ENCODE measurements at regions not wholly inside any gene's neighbourhood (a gene's known extent, or its start where the extent isn't known, plus 50 kb on each side); places are given as distances from the start of the nearest gene placed in this dataset.
"Not testable (repeated sequence)": the region's sequence is repeated elsewhere in the genome, so short reads cannot be mapped to it uniquely, and the experiment has no call there.

DNA sequence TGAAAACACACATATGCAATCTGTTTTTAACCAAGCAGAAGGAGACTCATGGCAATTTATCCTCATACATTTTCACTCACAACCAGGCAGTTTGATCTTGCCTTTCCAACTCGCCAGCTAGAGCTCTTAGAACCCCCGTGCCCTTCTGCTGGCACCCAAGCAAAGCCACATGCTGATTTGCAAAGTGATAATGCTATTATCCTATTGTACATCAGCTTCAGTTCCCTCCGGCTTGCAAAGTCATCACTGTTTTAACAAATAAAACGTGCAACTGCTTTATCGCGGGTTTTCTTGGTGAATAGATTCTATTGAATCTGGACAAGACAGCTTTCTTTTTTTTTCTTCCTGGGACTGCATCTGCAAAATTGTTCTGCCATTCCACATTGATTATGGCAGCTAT, 314.6 kb downstream of the LNPK start:
- no peak for DNase-seq (ENCODE audit: low read depth, low spot score)

DNA sequence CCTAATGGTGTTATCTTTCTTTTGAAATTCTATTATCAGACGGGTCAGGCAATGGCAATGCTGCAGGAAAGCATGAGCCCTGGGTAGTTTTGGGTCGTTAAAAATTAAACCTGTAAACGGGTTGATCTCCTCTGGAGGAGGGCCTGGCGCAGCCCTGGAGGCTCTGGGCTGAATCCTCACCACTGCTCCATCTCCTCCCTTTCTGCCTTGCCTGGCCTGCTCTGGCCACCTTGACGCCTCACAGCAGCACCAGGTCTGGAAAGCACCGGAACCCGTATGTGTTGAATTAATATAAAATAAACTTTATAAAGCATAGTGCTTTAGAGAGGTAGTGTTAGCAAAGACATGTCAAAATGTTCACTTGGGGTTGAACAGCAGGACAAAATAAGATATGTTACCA, 316.1 kb downstream of the LNPK start:
- no peak for DNase-seq (ENCODE audit: low read depth, low spot score)

DNA sequence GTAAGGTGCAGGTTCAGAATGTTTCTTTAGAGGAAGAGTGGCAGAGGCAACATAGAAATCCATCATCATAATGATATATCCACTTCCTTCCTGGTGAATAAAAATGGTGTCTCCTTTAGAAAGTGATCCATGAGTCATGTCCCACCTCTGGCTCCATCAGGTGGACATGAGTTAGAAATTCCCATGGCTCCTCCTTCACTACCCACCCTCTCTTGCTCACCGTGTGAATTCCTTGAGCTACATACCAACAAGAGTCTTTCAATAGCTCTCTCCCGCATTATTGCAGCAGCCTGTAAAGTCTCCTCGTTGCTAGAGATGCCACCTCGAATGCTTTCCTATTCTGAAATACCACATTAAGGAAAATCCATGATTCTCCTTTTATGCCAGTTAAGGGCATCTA, 317.6 kb downstream of the LNPK start:
- no peak for DNase-seq (ENCODE audit: low read depth, low spot score)

DNA sequence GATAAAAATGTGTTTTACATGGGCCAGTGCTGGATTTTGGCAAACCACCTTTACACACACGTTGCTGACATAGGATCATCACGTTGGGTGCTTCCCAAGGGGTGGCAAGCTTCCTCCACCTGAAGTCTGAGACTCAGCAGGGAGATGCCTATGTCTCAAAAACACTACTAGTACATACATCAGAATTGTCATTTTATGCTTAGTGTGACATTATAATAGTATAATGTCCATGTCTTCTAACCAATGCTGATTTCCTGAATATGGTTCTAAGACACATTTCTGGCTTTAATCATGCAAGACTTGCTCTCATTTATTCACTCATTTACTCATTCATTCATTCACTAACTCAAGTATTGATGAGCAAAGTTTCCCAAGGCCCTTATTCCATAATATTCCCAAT, 322.3 kb downstream of the LNPK start:
- no peak for DNase-seq (ENCODE audit: low read depth, low spot score)

DNA sequence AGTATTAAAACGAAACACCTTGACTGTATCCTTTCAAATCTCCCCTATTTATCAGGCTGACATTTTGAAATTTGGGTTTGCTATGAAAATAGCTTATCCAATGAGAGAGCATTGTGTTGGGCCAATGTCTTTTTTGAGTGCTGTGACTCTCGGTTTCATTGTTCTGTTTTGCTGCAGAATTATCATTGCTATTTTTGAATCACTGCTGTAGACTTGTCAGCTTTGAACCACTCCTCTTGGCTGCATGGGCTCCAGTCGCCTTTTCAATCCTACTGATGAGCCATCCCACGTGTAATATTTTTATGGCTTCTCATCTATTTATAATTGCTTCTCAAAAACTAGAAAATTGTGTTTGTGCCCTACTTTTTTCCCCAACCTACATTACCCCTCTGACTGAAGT, 322.8 kb downstream of the LNPK start:
- DNase-seq (ENCODE audit: low read depth, low spot score) = no peak

DNA sequence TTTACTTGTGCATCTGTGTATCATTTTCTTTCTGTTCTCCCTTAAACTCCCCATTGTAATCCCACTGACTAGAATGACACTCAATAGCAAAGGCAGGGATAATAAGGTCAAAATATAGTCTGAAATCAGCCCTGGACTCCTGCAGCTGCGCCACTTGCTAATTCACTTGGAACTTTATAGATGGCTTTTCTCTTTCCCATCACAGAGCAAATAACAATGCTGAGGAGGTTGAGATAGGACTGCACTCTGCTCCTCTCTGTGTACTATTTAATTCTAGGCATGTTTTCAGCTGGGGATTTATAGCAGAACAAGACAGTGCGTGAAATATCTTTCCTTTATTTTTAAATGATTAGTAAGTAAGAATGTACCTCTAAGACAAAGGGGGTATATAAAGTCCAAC, 324.2 kb downstream of the LNPK start:
- no peak for DNase-seq (ENCODE audit: low read depth, low spot score)

DNA sequence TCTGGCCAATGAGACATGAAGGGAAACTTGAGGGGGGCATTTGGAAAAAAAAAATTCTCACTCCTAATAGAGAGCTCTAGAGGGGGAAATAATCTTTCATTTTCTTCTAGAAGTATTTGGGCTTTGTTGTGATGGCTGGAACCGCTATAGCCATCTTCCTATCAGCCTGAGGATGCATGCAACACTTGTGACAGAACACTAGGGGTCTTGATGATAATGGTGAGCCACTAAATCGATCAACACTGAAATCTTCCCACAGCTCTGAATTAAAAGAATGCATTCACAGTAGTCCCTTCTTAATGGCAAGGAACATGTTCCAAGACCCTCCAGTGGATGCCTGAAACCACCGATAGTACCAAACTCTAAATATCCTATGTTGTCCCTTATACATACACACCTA, 325.3 kb downstream of the LNPK start:
- DNase-seq (ENCODE audit: low read depth, low spot score) = no peak

DNA sequence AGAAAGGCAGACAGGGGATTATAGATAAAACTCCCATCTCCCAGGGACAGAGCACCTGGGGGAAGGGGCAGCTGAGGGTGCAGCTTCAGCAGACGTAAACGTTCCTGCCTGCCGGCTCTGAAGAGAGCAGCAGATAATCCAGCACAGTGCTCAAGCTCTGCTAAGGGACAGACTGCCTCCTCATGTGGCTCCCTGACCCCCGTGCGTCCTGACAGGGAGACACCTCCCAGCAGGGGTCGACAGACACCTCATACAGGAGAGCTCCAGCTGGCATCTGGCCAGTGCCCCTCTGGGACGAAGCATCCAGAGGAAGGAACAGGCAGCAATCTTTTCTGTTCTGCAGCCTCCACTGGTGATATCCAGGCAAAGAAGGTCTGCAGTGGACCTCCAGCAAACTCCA, 333.3 kb downstream of the LNPK start:
- not testable (repeated sequence) for DNase-seq (ENCODE audit: low read depth, low spot score)

DNA sequence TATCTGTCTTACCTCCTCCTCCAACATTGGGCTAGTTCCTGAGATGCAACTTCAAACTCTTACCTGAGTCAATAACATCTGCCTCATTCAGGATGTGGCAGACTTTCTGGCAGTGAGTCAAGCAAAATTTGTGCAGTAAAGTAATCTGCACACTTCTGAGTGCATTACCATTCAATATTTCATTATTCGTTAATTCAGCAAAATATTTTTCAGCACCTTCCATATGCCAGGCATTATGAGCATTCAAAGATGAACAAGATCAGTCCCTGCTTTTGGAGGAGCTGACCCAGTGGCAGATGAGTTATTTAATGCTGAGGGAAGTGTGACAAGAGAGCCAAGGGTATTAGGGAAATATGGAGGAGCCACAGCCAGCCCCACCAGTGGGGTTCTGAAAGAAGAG, 339.7 kb downstream of the LNPK start:
- no peak for DNase-seq (ENCODE audit: low read depth, low spot score)

DNA sequence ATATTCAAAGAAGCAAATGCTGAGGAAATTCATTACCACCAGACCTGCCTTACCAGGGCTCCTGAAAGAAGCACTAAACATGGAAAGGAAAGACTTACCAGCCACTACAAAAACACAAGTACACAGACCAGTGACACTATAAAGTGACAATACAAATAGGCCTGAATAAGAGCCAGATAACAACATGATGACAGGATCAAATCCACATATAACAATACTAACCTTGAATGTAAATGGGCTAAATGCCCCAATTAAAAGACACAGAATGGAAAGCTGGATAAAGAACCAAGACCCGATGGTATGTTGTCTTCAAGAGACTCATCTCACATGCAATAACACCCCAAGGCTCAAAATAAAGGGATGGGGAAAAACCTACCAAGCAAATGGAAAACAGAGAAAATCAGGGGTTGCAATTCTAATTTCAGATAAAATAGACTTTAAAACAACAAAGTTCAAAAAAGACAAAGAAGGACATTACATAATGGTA, 353.4 kb downstream of the LNPK start:
- DNase-seq (ENCODE audit: low read depth, low spot score) = no peak

DNA sequence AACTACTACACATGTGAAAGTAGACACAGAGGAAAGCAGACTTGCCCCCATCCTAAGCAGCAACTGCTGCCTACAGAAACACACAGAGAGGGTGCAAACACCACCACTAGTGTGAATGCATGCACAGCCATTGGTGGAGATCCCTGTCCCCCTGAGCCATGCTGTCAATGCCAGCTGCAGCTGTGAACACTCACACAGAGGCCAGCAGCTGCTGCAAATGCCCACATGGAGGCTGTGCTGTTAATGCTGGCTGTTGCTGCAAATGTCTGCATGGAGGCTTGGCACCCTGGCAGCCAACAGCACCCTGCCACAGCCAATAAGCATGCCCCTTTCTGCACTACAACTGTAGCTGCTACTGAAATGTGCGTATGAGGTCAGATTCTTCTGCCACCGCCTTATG, 355.0 kb downstream of the LNPK start:
- DNase-seq (ENCODE audit: low read depth, low spot score) = no peak

DNA sequence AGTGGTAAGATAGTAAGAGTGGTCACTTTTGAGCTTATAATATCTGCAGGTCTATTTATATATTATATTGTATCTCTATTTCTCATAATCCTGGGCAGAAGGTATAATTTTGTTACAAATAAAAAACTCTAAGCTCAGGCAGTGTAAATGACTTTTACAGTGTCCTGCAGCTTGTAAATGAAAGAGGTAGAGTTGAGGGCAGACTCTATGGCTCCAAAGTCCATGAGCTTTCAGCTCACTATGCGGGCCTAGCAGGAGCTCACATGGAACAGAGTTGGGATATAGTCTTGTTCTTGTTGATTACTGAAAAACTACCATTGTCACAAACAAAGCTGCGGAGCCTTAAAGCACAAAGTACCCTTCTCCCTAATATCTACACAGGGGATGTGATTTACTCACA, 361.4 kb downstream of the LNPK start:
- no peak for DNase-seq (ENCODE audit: low read depth, low spot score)

DNA sequence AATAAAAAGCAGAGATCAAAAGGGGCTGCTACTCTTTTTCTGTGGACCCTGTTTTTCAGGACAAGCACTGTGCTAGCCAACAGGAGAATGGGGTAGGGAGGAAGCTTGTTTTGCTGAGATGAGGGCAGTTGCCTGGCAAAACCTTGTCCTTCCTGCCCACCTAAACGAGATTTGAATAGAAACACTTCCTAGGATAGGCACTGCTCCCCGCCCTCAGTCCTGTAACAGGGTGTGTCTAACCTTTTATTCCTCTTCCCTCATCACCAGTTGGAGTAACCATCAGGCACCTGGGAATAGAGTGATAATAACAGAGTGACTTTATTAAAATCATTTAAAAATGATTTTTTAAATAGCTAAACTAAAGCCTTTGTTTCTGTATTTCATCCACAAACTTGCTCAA, 368.8 kb downstream of the LNPK start:
- DNase-seq (ENCODE audit: low read depth, low spot score) = no peak

DNA sequence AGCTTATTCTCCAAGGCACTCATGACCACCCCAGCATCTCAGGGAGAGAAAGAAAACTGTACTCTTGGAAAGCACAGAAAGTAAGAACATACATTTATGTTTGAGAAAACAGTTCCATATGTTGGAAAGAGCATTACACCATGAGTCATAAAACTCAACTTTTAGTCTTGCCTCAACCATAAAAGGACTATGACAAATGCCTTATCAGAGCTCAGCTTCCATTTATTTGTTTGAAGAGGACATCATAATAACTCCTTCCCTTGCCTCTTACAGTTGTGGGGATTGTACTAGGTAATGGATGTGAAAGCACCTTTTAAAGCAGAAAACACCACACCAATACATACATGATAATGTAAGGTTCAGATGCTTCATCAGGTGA, 370.8 kb downstream of the LNPK start:
- no peak for DNase-seq (ENCODE audit: low read depth, low spot score)

DNA sequence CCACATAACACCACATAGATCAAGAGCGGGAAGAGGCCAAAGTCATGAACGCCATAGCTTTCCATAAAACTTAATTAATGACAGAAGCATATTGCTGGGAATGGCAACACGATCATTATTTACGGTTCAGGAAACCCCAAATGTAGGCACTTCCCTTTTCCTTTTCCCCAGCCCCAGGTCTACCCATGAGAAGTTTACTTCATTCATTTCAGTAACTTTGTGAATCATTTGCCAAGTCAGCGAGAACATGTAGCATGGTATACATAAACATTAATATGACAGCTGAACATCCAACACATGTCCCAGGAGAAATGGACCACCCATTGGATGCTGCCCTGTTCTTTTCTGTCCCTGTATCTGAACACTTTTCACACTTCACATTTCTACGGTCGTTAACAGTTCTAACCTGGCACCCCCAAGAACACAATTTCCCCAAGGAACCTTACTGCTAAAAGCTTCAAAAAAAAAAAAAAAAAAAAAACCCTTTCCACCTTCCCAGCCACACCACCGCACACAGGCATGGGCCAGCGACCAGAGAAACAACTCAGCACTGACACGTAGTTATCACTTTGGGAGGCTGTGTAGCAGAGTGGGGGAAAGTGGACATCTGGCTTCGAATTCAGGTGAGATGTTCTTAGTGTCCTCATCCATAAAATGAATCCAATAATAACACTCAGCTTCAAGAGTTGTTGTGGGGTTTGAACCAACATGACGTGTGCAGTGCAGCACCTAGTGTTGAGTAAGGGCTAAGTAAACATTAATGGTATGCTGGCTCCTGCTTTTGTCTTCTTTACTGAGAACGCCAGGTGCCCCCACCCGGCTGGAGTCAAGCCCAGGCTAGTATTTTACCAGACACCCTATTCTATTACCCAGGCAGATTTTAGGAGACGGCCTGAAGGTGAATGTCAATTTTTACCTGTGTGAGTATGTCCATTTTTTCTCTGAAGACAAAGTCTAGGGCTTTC, 371.5 kb downstream of the LNPK start:
- no peak for DNase-seq (ENCODE audit: low read depth, low spot score)

DNA sequence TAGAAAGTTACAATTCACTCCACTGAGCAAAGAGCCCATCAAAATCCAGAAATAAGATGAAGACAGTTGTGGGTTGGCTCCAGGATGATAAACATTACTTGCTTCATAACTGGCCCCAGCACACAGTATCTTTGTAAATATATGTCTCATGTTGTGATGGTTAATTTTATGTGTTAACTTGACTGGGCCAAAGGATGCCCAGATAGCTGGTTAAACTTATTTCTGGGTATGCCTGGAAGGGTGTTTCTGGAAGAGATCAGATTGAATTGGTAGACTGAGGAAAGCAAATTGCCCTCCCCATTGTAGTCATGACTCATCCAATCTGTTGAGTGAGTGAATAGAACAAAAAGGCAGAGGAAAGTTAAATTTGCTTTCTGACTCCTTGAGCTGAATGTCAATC, 373.8 kb downstream of the LNPK start:
- DNase-seq (ENCODE audit: low read depth, low spot score) = no peak

DNA sequence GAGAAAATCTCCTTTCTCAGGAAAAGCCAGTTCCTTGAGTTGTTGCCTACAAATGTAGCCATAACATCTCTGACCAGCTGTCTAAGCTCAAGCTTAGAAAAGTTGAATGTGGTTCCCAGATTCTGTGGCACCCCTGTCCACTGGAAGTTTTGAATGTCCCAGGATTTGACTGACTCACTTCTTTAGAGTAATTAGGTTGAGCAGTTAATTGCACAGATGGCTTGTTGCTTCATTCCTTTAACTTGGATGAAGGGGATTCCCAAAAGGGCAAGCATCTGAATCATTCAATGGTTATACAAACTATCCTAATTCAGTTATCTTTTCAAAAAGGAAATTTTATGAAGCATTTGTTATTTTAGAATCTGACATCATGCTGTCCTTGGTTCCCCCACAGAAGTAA, 374.7 kb downstream of the LNPK start:
- DNase-seq (ENCODE audit: low read depth, low spot score) = no peak

DNA sequence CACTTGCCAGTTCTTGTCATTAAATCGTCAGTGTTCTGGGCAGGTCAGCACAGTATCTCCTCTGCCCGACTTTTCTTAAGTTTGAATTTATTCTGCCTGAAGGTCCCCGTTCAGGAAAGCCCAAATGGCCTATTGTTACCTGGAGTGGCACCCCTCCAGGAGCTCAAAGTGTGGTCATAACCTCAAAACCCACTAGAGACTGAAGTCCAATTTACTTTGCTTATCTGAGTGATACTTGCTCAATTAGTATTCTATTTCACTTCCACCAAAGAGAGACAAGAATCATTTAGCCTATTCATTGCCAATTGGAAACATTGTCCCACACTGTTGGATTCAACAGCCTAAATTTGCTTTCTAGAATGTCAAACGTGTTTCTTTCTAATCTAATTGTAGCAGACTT, 375.3 kb downstream of the LNPK start:
- no peak for DNase-seq (ENCODE audit: low read depth, low spot score)

DNA sequence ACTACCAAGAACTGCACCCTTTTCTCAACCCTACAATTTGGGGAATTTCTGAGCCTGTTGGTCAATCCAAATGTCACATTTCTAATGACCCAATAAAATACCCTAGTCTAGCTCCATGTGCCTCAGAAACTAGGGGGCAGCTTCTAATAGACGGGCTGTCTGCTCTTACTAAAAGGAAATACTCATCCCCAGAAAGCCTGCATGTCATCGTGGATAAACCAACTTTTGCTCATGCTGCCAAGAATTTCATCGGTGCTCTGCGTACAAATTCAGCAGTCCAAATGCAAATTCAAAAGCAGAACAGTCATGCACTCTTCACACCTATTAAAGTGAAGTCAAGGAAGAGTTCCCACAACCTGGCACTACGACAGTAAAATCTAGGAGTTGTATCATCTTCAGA, 377.3 kb downstream of the LNPK start:
- no peak for DNase-seq (ENCODE audit: low read depth, low spot score)

DNA sequence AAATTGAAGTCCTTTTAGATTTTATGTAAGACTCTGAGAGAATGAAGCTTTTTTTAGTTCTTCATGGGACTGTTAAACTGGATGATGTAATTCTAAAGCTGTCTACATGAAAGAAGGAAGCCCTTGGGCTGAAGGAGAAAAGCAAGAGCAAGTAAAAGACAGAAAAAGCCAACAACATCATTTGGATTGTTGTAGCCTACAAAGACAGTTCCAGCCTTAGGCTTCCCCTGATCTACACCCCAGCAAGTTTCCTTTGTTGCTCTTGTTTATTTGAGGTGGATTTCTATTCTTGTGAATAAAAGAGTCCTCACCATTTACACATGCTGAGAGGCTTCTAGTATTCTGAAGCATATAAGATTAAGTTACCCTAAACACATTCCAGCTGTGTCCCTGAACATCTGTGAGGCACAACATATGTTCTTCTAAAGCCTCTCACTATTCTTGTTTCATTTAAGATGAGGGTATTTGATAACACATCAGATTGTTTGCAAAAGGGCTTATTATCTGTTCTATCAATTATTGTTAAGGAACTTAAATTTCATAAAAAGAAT, 377.8 kb downstream of the LNPK start:
- DNase-seq (ENCODE audit: low read depth, low spot score) = no peak

DNA sequence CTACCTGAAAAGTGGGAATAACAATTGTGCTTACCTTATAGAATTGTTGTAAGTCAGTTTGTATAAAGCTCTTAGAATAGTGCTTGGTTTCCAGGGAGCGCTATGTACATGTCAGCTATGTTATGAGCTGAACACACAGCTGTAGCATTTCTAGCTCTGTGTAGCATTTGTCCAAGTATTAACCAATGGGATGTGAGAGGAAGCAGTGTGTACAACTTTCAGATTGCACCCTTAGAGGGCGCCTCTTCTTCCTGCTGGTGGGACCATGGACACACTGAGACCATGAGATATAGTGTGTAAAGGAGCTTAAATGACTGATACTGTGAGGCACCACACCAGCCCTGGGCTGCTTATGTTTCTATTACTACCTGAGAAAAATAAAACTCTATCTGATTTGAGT, 380.2 kb downstream of the LNPK start:
- no peak for DNase-seq (ENCODE audit: low read depth, low spot score)

DNA sequence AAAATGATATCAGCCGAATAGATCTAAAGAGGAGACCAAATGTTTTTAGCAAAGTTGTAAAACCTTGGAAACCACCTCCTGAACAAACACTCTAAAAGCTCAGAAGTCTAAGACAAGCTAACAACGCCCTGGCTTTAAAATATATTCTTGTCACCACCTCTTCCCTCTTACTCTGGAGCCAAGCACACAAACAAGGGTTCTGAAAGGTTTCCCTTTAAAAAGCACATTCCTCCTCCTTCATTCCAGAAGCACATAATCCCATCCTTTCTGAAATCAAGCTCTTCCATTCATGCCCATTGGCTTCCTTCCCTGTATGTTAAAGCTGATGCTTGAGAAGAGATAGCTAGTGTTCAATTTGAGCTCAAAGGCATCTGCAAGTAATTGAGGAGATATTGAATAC, 382.0 kb downstream of the LNPK start:
- no peak for DNase-seq (ENCODE audit: low read depth, low spot score)
